GM19035 (cell line): ENCODE measurements at regions not wholly inside any gene's neighbourhood (a gene's known extent, or its start where the extent isn't known, plus 50 kb on each side); places are given as distances from the start of the nearest gene placed in this dataset.

Experiments used
- ATAC-seq: cut with Tn5 transposase; IDR thresholded peaks from one replicate; pipeline ENCODE4 v1.9.1; 2021; ENCODE audit not compliant: unreplicated experiment

DNA sequence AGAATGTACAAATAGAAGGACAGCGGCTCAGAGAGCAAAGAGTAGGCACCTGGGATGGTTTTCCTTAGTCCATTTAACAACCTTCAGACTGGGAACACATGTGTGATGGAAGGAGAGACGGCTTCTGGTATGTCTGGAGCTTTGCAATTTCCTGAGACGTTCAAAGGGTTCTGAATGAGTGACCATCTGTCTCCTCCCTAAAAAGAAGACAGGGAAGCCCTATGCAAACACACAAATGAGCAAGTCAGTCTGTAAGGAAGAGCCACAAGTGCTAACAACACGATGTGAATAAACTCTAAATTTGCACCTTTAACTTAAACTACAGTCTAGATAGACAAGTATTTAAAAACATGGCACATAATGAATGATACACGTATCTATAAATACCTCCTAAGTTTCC lies 391.0 kb downstream of the ICE1 start:
- ATAC-seq = no peak

DNA sequence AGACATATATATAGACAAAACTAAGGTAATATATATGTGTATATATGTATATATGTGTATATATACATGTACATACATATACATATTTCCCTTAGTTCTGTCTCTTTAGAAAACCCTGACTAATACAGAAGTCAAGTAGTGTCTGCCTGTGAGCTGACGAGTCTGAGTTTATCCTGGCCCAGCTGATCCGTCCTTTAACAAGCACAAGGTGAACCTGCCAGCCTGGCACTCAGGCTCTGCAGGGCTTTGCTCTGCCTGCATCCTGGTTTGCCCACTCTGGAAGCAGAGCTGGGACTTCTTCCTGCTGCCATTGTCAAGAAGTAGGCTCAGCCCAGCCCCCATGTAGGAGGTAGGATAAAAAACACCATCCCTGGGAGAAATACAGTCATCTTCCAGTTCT lies 388.0 kb downstream of the ICE1 start:
- ATAC-seq = no peak

- no peak for ATAC-seq
Observed at GRCh38 chr5:5805916-5806315, 383.4 kb downstream of the ICE1 start.

DNA sequence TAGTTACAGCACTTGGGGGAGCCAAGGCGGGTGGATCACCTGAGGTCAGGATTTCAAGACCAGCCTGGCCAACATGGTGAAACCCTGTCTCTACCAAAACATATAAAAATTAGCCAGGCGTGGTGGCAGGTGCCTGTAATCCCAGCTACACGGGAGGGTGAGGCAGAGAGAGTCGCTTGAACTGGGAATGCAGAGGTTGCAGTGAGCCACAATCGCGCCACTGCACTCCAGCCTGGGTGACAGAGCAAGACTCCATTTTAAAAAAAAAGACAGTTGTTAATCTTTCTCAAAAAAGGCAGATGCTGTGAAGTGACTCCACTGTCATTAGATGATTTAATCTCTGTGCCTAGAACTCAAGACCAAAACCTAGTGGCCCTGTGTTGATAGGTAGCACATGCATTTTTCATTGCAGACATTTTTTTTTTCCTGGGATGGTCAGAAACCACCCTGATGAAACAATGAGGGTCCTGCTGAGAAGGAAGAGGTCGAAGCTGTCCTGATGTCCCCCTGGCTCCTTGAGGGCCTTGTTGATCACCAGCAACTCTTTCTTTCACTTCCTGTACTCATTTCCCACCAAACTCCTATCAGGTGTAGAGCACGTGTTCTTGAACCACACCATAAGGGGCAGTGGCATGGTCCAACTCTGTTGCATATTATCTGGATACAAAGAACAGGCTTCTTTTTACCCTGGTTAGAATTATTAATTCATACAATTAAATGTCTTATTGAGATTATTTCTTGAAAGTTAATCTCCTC lies 382.2 kb downstream of the ICE1 start:
- ATAC-seq = no peak

- no peak for ATAC-seq
Observed at GRCh38 chr5:5800801-5801761, 378.6 kb downstream of the ICE1 start.

- no peak for ATAC-seq
Observed at GRCh38 chr5:5799826-5800225, 377.3 kb downstream of the ICE1 start.

DNA sequence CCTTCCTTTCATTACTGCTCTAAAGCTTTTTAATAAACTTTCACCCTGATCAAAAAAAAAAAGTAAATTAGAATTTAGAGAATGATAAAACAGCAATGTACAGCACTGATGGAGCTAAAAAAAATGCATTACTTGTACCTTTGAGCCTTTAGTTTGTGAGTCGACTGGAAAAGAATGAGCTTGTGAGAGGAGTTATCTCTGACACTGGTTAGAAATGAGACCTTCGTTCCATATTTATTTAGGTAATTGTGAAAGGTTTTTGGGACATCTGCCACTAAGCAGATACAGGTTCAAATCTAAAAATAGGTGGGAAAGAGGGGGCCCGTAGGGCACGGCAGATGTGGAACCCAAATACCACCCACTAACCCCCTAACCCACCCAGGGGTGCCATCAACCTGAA lies 376.8 kb downstream of the ICE1 start:
- no peak for ATAC-seq

DNA sequence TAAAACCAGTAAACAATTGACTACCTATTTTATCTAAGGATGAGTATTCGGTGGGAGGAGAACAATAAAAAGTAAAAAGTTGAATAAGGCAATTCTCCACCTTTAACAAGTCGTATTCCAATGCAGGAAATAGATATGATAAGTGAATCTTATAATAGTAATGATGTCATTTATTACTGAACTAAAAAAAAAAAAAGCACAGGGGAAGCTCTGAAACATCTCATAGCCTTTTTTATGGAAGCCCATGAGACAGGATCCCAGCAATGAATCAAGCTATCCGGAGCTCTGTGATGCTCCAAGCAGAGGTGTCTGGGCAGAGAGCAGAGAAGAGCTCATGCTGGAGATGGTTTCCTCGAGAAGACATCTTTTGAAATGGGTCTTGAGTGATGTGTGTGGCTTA lies 376.0 kb downstream of the ICE1 start:
- ATAC-seq = no peak

DNA sequence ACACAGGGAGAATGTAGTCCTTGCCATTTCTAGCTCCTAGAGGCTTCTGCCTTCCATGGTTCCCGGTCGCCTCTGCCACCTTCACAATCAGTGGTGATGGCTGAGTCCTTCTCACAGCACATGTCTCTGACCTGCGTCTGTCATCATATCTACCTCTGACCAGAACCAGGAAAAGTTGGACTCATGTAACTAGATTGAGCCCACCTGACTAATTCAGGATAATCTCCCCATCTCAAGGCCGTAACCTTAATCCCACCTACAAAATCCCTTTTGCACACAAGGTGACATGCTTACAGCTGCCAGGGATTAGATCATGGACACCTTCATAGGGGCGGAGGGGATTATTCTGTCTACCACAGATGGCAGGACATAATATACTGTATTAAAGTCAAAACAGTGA lies 375.6 kb downstream of the ICE1 start:
- ATAC-seq = no peak

GRCh38 chr5:5795074-5795771 lies 372.7 kb downstream of the ICE1 start:
- no peak for ATAC-seq

DNA sequence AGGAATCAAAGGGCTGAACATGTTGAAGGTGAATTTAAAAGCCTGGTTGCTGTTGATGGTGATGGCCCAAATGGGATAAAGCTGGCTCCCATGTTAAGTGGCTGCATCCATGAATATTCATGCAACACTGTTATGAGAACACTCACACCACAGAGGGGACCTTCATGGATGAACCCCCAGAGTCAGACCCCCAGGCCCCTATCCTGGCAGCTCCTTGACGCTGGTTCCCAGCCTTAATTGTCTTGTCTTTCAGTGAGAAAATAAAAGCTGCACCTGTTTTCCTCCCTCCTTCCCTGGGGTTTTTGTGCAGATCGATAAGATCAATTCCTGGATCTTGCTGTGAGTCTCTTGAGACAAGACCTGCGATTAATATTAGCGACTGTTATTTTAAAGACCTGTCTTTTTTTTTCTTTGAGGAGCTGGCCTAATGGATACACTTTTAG lies 371.7 kb downstream of the ICE1 start:
- no peak for ATAC-seq

DNA sequence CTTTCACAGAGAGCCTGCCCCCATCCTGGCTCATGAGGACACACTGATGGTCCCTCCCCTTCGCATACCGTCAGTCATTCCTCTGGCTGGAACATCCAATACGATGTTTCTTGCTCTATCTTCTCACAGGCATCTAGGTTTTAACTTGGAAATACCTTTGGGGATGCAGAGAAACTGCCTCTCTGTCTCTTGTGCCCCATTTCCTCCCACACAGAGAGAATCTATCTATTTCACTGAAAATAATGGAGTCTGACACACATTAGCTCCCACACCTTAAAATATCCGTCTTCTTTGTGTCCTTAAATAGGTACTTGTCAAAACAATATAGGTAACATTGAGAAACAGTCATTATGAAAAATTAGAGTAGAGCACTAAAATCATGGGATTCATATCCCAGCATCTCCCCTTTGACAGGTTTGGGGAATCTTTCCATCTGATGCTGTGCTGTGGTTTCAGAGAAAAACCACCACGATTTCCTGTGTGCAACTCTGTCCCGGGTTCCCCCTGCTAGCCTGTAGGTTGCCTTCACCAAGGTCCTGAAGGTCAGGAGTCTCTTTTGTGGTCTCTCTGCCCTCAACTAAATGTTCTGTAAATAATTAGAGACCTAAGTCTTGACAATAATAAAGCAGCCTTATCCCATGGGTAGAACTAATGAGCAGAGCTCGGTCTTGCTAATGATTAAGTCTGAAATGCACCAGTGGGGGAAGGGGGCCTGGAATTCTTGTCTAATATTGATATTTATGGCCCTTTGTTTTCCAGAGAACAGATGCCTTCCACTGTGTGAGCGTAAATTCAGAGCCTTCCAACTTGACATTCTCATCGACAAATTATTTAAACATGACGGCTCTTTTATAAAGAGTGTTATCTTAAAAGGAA lies 371.0 kb downstream of the ICE1 start:
- ATAC-seq = no peak

DNA sequence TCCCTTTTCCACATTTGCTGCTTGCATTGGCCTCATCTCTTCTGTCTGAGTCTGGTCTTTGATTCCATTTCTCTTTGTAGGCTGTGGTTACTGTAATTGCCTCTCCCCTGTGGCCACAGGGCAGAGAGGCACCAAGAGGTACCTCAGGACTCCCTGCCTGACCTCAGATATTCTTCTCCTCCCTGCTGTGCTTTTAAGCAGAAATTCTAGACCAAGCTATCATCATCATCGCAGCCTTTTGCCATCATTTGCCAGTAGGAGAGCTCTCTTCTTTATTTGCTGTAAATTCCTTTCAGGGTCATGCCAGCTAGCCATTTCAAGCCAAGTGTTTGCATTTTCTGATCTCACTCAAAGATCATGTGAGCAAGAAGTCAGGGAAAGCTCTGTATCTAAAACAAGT lies 369.6 kb downstream of the ICE1 start:
- no peak for ATAC-seq

DNA sequence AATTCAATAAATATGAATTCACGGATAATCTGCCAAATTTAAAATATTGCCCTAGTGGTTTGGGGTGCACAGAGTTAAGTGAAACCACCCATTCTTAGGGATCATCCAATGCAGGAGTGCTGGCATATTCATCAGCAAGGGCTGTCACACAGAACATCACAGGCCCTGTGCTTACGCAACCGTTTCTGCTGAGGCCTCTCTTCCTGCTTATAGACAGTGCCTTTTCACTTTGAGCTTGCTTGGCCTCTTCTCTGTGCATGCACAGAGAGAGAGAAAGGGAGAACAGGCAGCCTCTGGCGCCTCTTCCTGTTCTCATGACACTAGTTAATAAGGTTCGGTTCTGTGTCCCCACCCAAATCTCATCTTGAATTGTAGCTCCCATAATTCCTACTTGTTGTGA lies 366.3 kb downstream of the ICE1 start:
- ATAC-seq = no peak

DNA sequence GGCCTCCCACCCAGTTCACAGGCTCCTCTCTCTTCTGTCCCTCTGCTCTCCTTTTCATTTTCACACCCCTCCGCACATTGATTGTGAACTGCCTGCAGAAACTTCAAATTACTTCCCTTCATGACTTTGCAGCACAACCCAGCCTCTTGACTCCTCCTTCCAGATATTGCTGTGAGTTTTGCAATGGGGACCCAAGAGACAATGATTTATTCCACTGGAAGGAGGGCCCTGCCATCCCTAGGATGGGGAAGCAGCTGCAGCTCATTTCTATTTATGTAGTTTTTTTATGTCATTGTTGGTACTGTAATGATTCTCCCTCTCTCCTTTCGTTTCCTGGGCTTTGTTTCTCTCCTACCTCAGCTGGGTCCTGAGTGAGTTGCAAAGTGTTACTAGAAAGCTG lies 364.9 kb downstream of the ICE1 start:
- no peak for ATAC-seq

DNA sequence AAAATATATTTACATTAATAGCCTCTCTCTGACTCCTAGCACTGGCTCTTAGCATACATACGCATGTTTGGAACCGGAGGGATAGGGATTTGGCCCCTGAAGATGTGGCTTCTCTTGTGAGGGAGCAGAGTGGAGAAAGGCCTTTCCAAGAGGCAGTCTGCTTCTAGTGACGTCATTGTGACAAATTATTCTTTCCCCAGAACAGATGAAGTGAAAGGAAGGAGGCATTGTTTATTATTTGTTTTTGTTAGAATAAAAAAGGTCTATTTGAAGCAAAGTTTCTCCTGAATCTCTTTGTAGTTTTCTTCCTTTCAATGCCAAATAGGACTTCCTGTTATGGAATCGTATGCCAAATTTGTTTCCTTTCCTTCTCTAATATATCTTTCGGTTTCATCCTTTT lies 361.6 kb downstream of the ICE1 start:
- no peak for ATAC-seq

GRCh38 chr5:5783021-5783420 lies 360.5 kb downstream of the ICE1 start:
- no peak for ATAC-seq

GRCh38 chr5:5782402-5782801 lies 359.9 kb downstream of the ICE1 start:
- no peak for ATAC-seq

DNA sequence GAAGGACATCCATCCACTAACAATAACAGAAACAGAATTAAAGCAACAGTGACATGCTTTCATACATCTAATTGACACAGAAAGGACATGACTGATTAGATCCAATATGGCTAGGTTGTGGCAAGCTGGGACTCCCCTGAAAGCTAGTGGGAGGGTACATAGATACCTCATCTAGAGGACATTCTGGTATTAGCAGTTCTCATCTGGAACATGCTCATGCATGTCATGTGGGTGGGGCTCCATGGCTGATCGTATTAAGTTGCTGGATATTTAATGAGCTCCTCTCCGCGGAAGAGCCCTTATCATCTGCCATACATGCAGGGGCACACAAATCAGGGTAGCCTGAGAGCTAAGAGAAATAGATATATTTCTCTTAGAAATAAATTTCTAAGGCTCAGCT lies 358.9 kb downstream of the ICE1 start:
- no peak for ATAC-seq

DNA sequence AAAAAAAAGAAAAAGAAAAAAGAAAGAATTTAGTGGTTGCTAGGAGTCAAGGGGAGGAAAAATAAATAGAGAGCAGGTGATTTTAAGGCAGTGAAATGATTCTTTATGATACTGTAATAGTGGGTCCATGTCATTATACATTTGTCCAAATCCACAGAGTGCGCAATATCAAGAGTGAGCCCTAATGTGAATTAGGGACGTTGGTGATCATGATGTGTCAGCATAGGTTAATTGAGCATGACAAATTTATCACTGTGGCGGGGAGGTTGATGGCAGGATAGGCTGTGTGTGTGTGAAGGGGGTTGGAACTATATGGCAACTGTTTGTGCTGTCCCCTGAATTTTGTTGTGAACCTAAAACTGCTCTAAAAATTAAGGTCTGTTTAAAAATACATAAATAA lies 357.8 kb downstream of the ICE1 start:
- ATAC-seq = no peak

DNA sequence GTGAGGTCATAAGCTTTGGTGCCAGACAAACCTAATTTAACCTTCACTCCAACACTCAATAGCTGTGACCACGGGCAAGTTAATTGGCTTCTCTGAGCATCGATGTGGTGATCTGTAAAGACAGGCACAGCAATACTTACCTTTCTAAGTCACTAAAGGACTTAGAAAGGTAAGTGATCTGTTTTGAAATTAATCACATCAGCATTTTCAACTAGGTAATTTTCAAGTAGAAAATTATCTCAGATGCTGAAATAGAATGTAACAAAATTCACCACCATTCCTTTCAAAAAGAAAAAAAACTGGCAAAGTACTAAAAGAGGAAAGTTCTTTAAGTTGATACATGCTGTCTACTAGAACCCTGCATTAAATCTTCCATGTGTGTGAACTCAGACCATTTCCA lies 354.5 kb downstream of the ICE1 start:
- ATAC-seq = no peak
